ENCODE measurements at regions not wholly inside any gene's neighbourhood (a gene's known extent, or its start where the extent isn't known, plus 50 kb on each side); places are given as distances from the start of the nearest gene placed in this dataset.

DNA sequence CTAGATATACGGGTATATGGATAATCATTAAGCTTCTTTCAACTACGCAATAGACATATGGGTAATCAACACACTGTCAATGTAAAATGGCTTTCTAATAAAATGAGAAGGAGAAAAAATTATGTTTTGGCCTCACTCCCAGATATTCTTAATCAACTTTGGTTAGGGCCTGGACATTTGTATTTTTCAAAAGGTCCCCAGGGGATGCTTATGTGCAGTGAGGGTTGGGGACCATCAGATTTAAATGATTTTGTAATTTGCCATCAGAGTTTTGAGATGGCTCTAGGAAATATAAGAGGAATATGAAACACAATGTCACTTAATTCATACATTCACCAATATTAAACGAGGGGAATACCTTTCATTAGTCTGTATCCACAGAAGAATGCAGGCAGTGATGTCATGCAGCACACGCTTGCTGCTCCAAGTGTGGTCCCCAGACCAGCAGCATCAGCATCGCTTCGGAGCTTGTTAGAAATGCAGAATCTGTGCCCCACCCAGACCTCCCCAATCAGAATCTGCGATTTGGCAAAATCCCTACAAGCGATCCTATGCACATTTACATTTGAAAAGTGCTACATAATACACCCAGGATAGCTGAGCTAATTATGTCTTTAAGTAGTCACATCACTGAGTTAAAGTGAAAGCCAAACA is 75.1 kb downstream of the INHBA start:
- TF ChIP-seq, protein P1, sequence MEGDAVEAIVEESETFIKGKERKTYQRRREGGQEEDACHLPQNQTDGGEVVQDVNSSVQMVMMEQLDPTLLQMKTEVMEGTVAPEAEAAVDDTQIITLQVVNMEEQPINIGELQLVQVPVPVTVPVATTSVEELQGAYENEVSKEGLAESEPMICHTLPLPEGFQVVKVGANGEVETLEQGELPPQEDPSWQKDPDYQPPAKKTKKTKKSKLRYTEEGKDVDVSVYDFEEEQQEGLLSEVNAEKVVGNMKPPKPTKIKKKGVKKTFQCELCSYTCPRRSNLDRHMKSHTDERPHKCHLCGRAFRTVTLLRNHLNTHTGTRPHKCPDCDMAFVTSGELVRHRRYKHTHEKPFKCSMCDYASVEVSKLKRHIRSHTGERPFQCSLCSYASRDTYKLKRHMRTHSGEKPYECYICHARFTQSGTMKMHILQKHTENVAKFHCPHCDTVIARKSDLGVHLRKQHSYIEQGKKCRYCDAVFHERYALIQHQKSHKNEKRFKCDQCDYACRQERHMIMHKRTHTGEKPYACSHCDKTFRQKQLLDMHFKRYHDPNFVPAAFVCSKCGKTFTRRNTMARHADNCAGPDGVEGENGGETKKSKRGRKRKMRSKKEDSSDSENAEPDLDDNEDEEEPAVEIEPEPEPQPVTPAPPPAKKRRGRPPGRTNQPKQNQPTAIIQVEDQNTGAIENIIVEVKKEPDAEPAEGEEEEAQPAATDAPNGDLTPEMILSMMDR (IDR thresholded peaks at IDR 0.05; ENCODE audit: poor library complexity, severe bottlenecking): no peak
- TF ChIP-seq, protein P2, sequence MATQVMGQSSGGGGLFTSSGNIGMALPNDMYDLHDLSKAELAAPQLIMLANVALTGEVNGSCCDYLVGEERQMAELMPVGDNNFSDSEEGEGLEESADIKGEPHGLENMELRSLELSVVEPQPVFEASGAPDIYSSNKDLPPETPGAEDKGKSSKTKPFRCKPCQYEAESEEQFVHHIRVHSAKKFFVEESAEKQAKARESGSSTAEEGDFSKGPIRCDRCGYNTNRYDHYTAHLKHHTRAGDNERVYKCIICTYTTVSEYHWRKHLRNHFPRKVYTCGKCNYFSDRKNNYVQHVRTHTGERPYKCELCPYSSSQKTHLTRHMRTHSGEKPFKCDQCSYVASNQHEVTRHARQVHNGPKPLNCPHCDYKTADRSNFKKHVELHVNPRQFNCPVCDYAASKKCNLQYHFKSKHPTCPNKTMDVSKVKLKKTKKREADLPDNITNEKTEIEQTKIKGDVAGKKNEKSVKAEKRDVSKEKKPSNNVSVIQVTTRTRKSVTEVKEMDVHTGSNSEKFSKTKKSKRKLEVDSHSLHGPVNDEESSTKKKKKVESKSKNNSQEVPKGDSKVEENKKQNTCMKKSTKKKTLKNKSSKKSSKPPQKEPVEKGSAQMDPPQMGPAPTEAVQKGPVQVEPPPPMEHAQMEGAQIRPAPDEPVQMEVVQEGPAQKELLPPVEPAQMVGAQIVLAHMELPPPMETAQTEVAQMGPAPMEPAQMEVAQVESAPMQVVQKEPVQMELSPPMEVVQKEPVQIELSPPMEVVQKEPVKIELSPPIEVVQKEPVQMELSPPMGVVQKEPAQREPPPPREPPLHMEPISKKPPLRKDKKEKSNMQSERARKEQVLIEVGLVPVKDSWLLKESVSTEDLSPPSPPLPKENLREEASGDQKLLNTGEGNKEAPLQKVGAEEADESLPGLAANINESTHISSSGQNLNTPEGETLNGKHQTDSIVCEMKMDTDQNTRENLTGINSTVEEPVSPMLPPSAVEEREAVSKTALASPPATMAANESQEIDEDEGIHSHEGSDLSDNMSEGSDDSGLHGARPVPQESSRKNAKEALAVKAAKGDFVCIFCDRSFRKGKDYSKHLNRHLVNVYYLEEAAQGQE (IDR thresholded peaks at IDR 0.05; ENCODE audit: borderline replicate concordance): no peak
- no peak for TF ChIP-seq TAF1 (IDR thresholded peaks at IDR 0.05; ENCODE audit: low read depth)
- no peak for TF ChIP-seq POLR2AphosphoS5 (IDR thresholded peaks at IDR 0.05)
- no peak for TF ChIP-seq EZH2 (IDR thresholded peaks at IDR 0.05; ENCODE audit: borderline replicate concordance, insufficient read depth, low read length, poor library complexity, severe bottlenecking)
- TF ChIP-seq RAD21 (conservative IDR thresholded peaks at IDR 0.05): no peak
- TF ChIP-seq EP300 (conservative IDR thresholded peaks at IDR 0.05; ENCODE audit: poor library complexity, severe bottlenecking): no peak

All from neural cell (in vitro differentiated cells).